Mucosa of descending colon (tissue), 3 donors: ENCODE measurements at regions not wholly inside any gene's neighbourhood (a gene's known extent, or its start where the extent isn't known, plus 50 kb on each side); places are given as distances from the start of the nearest gene placed in this dataset.
"Not testable (repeated sequence)": the region's sequence is repeated elsewhere in the genome, so short reads cannot be mapped to it uniquely, and the experiment has no call there.

Experiments used
- ATAC-seq: fragments of 200-7000 bp; cut with Tn5 transposase; one replicate; pipeline ENCODE4 v1.9.1; 2020; ENCODE audit warnings: mild to moderate bottlenecking, moderate library complexity
- DNase-seq, 3 donors: peaks; one replicate each; pipeline ENCODE4 v3.0.0-alpha.2; 2020
- H3K36me3 ChIP-seq: fragments of 200-600 bp; one replicate; pipeline ENCODE4 v1.8.0; 2021; ENCODE audit warnings: low read depth, mild to moderate bottlenecking
- H3K4me1 ChIP-seq: fragments of 200-600 bp; one replicate; pipeline ENCODE4 v1.8.0; 2021; ENCODE audit warnings: low read depth, mild to moderate bottlenecking
- H3K4me3 ChIP-seq: fragments of 200-600 bp; one replicate; pipeline ENCODE4 v1.8.0; 2021; ENCODE audit warnings: mild to moderate bottlenecking
- H3K9me3 ChIP-seq: fragments of 200-600 bp; one replicate; pipeline ENCODE4 v1.8.0; 2021; ENCODE audit warnings: mild to moderate bottlenecking
- CTCF ChIP-seq: fragments of 200-600 bp; IDR thresholded peaks from one replicate; pipeline ENCODE4 v1.8.0; 2022; ENCODE audit warnings: antibody characterized with exemption, mild to moderate bottlenecking
- intact Hi-C, 2 donors: fragments of 100-400 bp; cut with DNase I in 1 of 2; cut with micrococcal nuclease in 1 of 2; formaldehyde crosslinking; loops; one replicate each; pipeline versions ENCODE4 v1.11.0 to v1.11.1; 2022; cut with DNase I, micrococcal nuclease
- donor health status: DM: no; HTN: no; CAD: no; lungs with moderate emphysema.
- donor health status: DM: no; HTN: no; CAD: no.
- donor health status: DM: no; HTN: yes; CAD: no.

- Histone ChIP-seq H3K36me3 (no peaks in the 10 kb centered on the region), H3K9me3 (peaks cover 7% of the 10 kb centered on the region), H3K4me1 (no peaks in the 10 kb centered on the region), H3K4me3 (no peak overlapping the region)
- intact Hi-C loops = no loop called here
- DNase-seq (no peak), ATAC-seq (no peak)
- TF ChIP-seq CTCF = no peak
Measured at GRCh38 chr17:5975661-5976060, 94.5 kb upstream of the WSCD1 start.

- Histone ChIP-seq H3K4me3 (no peak overlapping the region), H3K36me3 (no peaks in the 10 kb centered on the region), H3K4me1 (no peaks in the 10 kb centered on the region), H3K9me3 (peaks cover 7% of the 10 kb centered on the region)
- no peak for TF ChIP-seq CTCF
- intact Hi-C loops = no loop called here
- ATAC-seq = no peak
- DNase-seq = no peak
Measured at GRCh38 chr17:5976251-5976650, 93.9 kb upstream of the WSCD1 start.

DNA sequence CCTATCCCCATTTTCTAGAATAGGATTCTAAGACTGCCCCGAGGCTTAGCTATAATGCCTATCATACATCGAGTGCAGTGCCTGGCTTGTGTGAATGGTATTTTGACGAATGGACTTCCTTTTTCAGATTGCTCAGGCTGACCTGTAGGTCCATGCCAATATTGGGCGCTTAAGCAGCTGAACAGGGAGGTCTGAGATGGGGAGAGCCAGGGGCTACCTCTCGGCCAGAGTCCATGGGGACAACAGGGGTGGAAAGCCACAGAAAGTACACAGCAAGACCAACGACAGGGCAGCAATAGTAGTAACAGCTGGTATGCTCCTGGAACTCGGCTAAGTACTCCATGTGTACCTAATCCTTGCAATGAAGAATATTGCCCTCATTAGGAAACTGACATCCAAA is 91.7 kb upstream of the WSCD1 start:
- Histone ChIP-seq H3K9me3 (peaks cover 4% of the 10 kb centered on the region), H3K36me3 (no peaks in the 10 kb centered on the region), H3K4me3 (no peak overlapping the region), H3K4me1 (no peaks in the 10 kb centered on the region)
- no peak for ATAC-seq
- no peak for DNase-seq
- intact Hi-C loops = no loop called here
- TF ChIP-seq CTCF = no peak

DNA sequence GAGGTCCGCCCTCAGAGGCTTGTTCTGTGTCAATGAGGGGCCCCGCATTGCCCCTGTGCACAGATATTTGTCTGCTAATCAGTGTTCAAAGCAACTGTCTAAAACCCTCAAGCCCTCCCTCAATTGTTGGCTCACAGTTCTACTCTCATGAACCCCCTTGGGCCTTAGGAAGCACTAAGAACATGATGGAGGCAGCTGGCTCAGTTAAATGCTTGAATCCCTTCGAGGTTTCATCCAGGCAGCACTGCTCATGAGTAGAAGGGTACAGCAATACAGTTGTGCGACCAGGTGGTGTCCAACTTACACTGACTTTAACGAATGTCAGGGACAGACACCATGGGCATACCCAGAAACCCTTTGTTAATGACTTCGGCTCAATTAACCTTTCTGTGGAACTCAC is 89.2 kb upstream of the WSCD1 start:
- Histone ChIP-seq H3K4me3 (no peak overlapping the region), H3K36me3 (no peaks in the 10 kb centered on the region), H3K9me3 (no peaks in the 10 kb centered on the region), H3K4me1 (no peaks in the 10 kb centered on the region)
- TF ChIP-seq CTCF = no peak
- intact Hi-C loops = no loop called here
- DNase-seq (no peak), ATAC-seq (no peak)

GRCh38 chr17:5986644-5987043 is 83.5 kb upstream of the WSCD1 start:
- Histone ChIP-seq H3K36me3 (no peaks in the 10 kb centered on the region), H3K9me3 (no peaks in the 10 kb centered on the region), H3K4me1 (no peaks in the 10 kb centered on the region), H3K4me3 (no peak overlapping the region)
- DNase-seq = no peak
- intact Hi-C loops = no loop called here
- no peak for ATAC-seq
- no peak for TF ChIP-seq CTCF

DNA sequence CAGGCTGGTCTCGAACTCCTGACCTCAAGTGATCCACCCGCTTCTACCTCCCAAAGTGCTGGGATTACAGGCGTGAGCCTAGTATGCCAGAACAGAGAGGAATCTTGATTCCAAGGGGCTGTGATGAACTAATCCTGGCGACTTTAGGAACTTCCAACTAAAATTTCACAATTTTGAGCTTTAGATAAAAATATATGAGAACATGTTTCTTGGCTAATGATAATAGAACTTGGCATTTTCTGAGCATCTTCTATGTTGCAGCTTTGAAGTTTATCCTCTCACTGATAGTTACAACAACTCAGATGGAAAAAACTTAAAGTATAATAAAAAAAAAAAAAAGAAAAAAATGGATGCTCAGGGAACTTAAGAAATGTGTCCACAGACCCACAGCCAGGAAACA is 69.8 kb upstream of the WSCD1 start:
- DNase-seq (no peak), ATAC-seq (no peak)
- Histone ChIP-seq H3K9me3 (no peaks in the 10 kb centered on the region), H3K36me3 (no peaks in the 10 kb centered on the region), H3K4me3 (no peak overlapping the region), H3K4me1 (no peaks in the 10 kb centered on the region)
- TF ChIP-seq CTCF = no peak
- intact Hi-C loops = no loop called here

GRCh38 chr17:6003221-6003620 is 67.0 kb upstream of the WSCD1 start:
- ATAC-seq, H3K4me1 ChIP-seq, H3K4me3 ChIP-seq, intact Hi-C loops, H3K9me3 ChIP-seq, DNase-seq, H3K36me3 ChIP-seq: not testable (repeated sequence)
